ENCODE measurements at regions not wholly inside any gene's neighbourhood (a gene's known extent, or its start where the extent isn't known, plus 50 kb on each side); places are given as distances from the start of the nearest gene placed in this dataset.

- H3K4me3 ChIP-seq (ENCODE audit: low read depth, low read length) = no peak overlapping the region
- DNase-seq (ENCODE audit: low read depth) = no peak
- TF ChIP-seq CTCF (conservative IDR thresholded peaks at IDR 0.05; ENCODE audit: low read depth, low read length) = no peak
These were observed 108.6 kb downstream of the PPM1A start for GRCh38 chr14:60357551-60358149.

GRCh38 chr14:60363275-60363674 lies 114.3 kb downstream of the PPM1A start:
- DNase-seq (ENCODE audit: low read depth) = no peak
- no peak for TF ChIP-seq CTCF (conservative IDR thresholded peaks at IDR 0.05; ENCODE audit: low read depth, low read length)

GRCh38 chr14:60363687-60364086 lies 114.7 kb downstream of the PPM1A start:
- no peak overlapping the region for H3K4me3 ChIP-seq (ENCODE audit: low read depth, low read length)
- no peak for TF ChIP-seq CTCF (conservative IDR thresholded peaks at IDR 0.05; ENCODE audit: low read depth, low read length)
- no peak for DNase-seq (ENCODE audit: low read depth)

More at GRCh38 chr14:60363275-60363674, 114.3 kb downstream of the PPM1A start:
- no peak overlapping the region for H3K4me3 ChIP-seq (ENCODE audit: low read depth, low read length)

GRCh38 chr14:60381909-60382308 lies 104.0 kb downstream of the C14orf39 start:
- TF ChIP-seq CTCF (conservative IDR thresholded peaks at IDR 0.05; ENCODE audit: low read depth, low read length) = no peak
- DNase-seq (ENCODE audit: low read depth) = no peak
- no peak overlapping the region for H3K4me3 ChIP-seq (ENCODE audit: low read depth, low read length)

Measured in epithelial cell of proximal tubule (primary cell).